Keratinocyte (primary cell): ENCODE measurements at regions not wholly inside any gene's neighbourhood (a gene's known extent, or its start where the extent isn't known, plus 50 kb on each side); places are given as distances from the start of the nearest gene placed in this dataset.

Experiments
- DNase-seq: peaks from one replicate; pipeline ENCODE4 v3.0.0-alpha.2; 2011; ENCODE audit warnings: low read depth, missing footprints, low spot score
- FAIRE-seq: peaks from 2 replicates; lab custom pipeline; 2011; peaks lifted over from hg19 to GRCh38; lab: Jason Lieb, UNC
- H2AFZ ChIP-seq: 2 replicates; pipeline ENCODE4 v1.6.0; 2012; ENCODE audit warnings: low read length, control low read depth, inconsistent platforms; ENCODE audit not compliant: control insufficient read depth
- H3K27ac ChIP-seq: 2 replicates; pipeline ENCODE4 v1.5.1; 2011; ENCODE audit warnings: low read length; ENCODE audit not compliant: control insufficient read depth, insufficient read depth
- H3K27me3 ChIP-seq: 3 replicates; pipeline ENCODE4 v1.6.0; 2011; ENCODE audit warnings: low read length; ENCODE audit not compliant: control insufficient read depth, insufficient read depth; ENCODE audit errors: extremely low read depth
- H3K36me3 ChIP-seq, 2 experiments: 2 replicates in 1 of 2; 3 replicates in 1 of 2; pipeline ENCODE4 v1.5.1; 2011; ENCODE audit warnings: low read length in 2 of 2, mild to moderate bottlenecking in 1 of 2; ENCODE audit not compliant: control insufficient read depth in 2 of 2, insufficient read depth in 2 of 2; ENCODE audit errors: extremely low read depth in 1 of 2
- H3K4me1 ChIP-seq: 3 replicates; pipeline ENCODE4 v1.5.1; 2011; ENCODE audit warnings: low read length; ENCODE audit not compliant: control insufficient read depth, insufficient read depth; ENCODE audit errors: extremely low read depth
- H3K4me2 ChIP-seq: 3 replicates; pipeline ENCODE4 v1.6.0; 2011; ENCODE audit warnings: low read depth, low read length; ENCODE audit not compliant: control insufficient read depth, insufficient read depth; ENCODE audit errors: extremely low read depth
- H3K4me3 ChIP-seq, 3 experiments: fragments of 200-600 bp in 1 of 3; sonication (generic) in 1 of 3; 2 replicates in 2 of 3; 3 replicates in 1 of 3; pipeline ENCODE4 v1.5.1; 2011 to 2016; ENCODE audit warnings: low read length in 3 of 3, mild to moderate bottlenecking in 3 of 3, control low read depth in 2 of 3, inconsistent platforms in 1 of 3, low read depth in 1 of 3, mixed read lengths in 1 of 3, mixed run types in 1 of 3, moderate library complexity in 1 of 3; ENCODE audit not compliant: control insufficient read depth in 2 of 3, insufficient read depth in 2 of 3; ENCODE audit errors: extremely low read depth in 1 of 3
- H3K79me2 ChIP-seq: 2 replicates; pipeline ENCODE4 v1.6.0; 2012; ENCODE audit warnings: low read length; ENCODE audit not compliant: control insufficient read depth, insufficient read depth
- H3K9ac ChIP-seq: 3 replicates; pipeline ENCODE4 v1.6.0; 2011; ENCODE audit warnings: low read length; ENCODE audit not compliant: control insufficient read depth, insufficient read depth; ENCODE audit errors: extremely low read depth
- H3K9me1 ChIP-seq: 3 replicates; pipeline ENCODE4 v1.6.0; 2011; ENCODE audit warnings: low read length; ENCODE audit not compliant: control insufficient read depth, insufficient read depth; ENCODE audit errors: extremely low read depth
- H3K9me3 ChIP-seq: 2 replicates; pipeline ENCODE4 v1.5.1; 2012; ENCODE audit warnings: low read depth, low read length; ENCODE audit not compliant: control insufficient read depth
- H4K20me1 ChIP-seq: 3 replicates; pipeline ENCODE4 v1.6.0; 2011; ENCODE audit warnings: low read length; ENCODE audit not compliant: control insufficient read depth, insufficient read depth; ENCODE audit errors: extremely low read depth
- EZH2 ChIP-seq: IDR thresholded peaks from one replicate; pipeline ENCODE4 v1.6.1; 2012; ENCODE audit warnings: inconsistent platforms, mild to moderate bottlenecking, low read length, moderate library complexity
- dilution Hi-C: fragments of 300-500 bp; cut with MboI; formaldehyde crosslinking; loops from one replicate; pipeline ENCODE4 v1.7.0; 2020; ENCODE audit warnings: low sequenced_read_pairs; ENCODE audit not compliant: extremely low pct_ligation_motif_present
- TF ChIP-seq, protein P1 (sequence below), 3 experiments: IDR thresholded peaks in 1 of 3; conservative IDR thresholded peaks in 1 of 3; optimal IDR thresholded peaks in 1 of 3; 2 replicates in 2 of 3; 3 replicates in 1 of 3; pipeline versions ENCODE3 to v1.5.1; 2011; ENCODE audit warnings: low read length in 3 of 3, mild to moderate bottlenecking in 3 of 3, moderate library complexity in 2 of 3, control low read depth in 1 of 3, inconsistent platforms in 1 of 3; ENCODE audit not compliant: insufficient read depth in 2 of 3; ENCODE audit errors: extremely low read depth in 1 of 3

- Histone ChIP-seq H2AFZ (no peak overlapping the region), H3K4me3 (no peak overlapping the region), H3K27me3 (no peaks in the 10 kb centered on the region), H4K20me1 (no peaks in the 10 kb centered on the region), H3K4me2 (no peak overlapping the region), H3K9ac (no peak overlapping the region), H3K4me1 (peaks cover 5% of the 10 kb centered on the region), H3K9me1 (no peaks in the 10 kb centered on the region), H3K79me2 (no peaks in the 10 kb centered on the region), H3K27ac (no peak overlapping the region), H3K9me3 (no peaks in the 10 kb centered on the region), H3K36me3 (no peaks in the 10 kb centered on the region)
- dilution Hi-C loops: no loop called here
- DNase-seq: no peak
- FAIRE-seq: no peak
- TF ChIP-seq, protein P1, sequence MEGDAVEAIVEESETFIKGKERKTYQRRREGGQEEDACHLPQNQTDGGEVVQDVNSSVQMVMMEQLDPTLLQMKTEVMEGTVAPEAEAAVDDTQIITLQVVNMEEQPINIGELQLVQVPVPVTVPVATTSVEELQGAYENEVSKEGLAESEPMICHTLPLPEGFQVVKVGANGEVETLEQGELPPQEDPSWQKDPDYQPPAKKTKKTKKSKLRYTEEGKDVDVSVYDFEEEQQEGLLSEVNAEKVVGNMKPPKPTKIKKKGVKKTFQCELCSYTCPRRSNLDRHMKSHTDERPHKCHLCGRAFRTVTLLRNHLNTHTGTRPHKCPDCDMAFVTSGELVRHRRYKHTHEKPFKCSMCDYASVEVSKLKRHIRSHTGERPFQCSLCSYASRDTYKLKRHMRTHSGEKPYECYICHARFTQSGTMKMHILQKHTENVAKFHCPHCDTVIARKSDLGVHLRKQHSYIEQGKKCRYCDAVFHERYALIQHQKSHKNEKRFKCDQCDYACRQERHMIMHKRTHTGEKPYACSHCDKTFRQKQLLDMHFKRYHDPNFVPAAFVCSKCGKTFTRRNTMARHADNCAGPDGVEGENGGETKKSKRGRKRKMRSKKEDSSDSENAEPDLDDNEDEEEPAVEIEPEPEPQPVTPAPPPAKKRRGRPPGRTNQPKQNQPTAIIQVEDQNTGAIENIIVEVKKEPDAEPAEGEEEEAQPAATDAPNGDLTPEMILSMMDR (optimal IDR thresholded peaks at IDR 0.05 in 1 of 3, IDR thresholded peaks at IDR 0.05 in 1 of 3, conservative IDR thresholded peaks at IDR 0.05 in 1 of 3; ENCODE audit: extremely low read depth in 1 of 3, insufficient read depth in 2 of 3, low read length in 3 of 3): no peak
- TF ChIP-seq EZH2: no peak
Observed at GRCh38 chrX:69279234-69279633, 114.0 kb upstream of the PJA1 start.

- no peak for TF ChIP-seq EZH2
- TF ChIP-seq, protein P1 (optimal IDR thresholded peaks at IDR 0.05 in 1 of 3, IDR thresholded peaks at IDR 0.05 in 1 of 3, conservative IDR thresholded peaks at IDR 0.05 in 1 of 3; ENCODE audit: extremely low read depth in 1 of 3, insufficient read depth in 2 of 3, low read length in 3 of 3): no peak
- Histone ChIP-seq H3K4me2 (no peak overlapping the region), H3K36me3 (no peaks in the 10 kb centered on the region), H3K27me3 (peaks cover 1% of the 10 kb centered on the region), H2AFZ (no peak overlapping the region), H3K9ac (no peak overlapping the region), H3K27ac (no peak overlapping the region), H4K20me1 (no peaks in the 10 kb centered on the region), H3K4me1 (peaks cover 5% of the 10 kb centered on the region), H3K4me3 (no peak overlapping the region), H3K9me1 (no peaks in the 10 kb centered on the region), H3K79me2 (no peaks in the 10 kb centered on the region), H3K9me3 (no peaks in the 10 kb centered on the region)
- FAIRE-seq (no peak), DNase-seq (no peak)
- dilution Hi-C loops: no loop called here
Observed at GRCh38 chrX:69278031-69278687, 112.9 kb upstream of the PJA1 start.
